Right atrium auricular region (tissue), 2 donors: ENCODE measurements at regions not wholly inside any gene's neighbourhood (a gene's known extent, or its start where the extent isn't known, plus 50 kb on each side); places are given as distances from the start of the nearest gene placed in this dataset.

ENCODE experiments used
- DNase-seq: peaks from one replicate; pipeline ENCODE4 v3.0.0-alpha.2; 2019; ENCODE audit warnings: low spot score
- H3K27ac ChIP-seq, 2 donors: fragments of 200-600 bp; sonication (generic); 1 replicate in 1 of 2; 2 replicates in 1 of 2; pipeline ENCODE4 v1.5.1; 2016 to 2019
- H3K27me3 ChIP-seq, 2 donors: fragments of 200-600 bp; sonication (generic); one replicate each; pipeline versions ENCODE4 v1.5.1 to v1.6.0; 2017 to 2019
- H3K36me3 ChIP-seq: fragments of 200-600 bp; sonication (generic); one replicate; pipeline ENCODE4 v1.5.1; 2016
- H3K4me1 ChIP-seq, 2 donors: fragments of 200-600 bp; sonication (generic); one replicate each; pipeline versions ENCODE4 v1.5.1 to v1.6.0; 2017 to 2019
- H3K4me3 ChIP-seq, 2 donors: fragments of 200-600 bp; sonication (generic); 1 replicate in 1 of 2; 2 replicates in 1 of 2; pipeline ENCODE4 v1.5.1; 2017 to 2019; ENCODE audit warnings: mild to moderate bottlenecking in 1 of 2, moderate library complexity in 1 of 2
- H3K9me3 ChIP-seq, 2 donors: fragments of 200-600 bp; sonication (generic); one replicate each; pipeline ENCODE4 v1.5.1; 2019
- TF ChIP-seq, protein P1 (sequence below), 2 donors: fragments of 200-600 bp; sonication (generic); IDR thresholded peaks; one replicate each; pipeline ENCODE4 v1.5.1; 2019; ENCODE audit warnings: antibody characterized with exemption in 2 of 2

DNA sequence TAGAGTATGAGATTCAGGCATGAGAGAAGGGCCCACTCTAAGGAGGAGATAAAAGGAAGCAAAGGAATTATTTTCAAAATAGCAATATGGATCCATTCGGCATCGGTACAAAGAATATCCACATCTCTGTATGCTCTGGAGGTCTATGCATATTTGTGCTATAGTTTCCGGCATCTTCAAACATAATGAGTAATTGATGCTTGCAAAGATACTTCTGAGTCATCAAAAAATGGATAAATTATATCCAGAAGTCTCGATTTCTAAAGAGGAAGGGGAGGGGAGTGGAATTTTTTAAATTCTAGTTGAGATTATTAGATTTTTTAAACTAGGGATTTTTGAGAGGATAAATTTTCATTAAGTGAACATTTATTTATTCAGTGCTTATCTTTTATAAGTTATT is 72.9 kb upstream of the KIAA1217 start:
- Histone ChIP-seq H3K9me3 (peaks cover 0 to 10% of the 10 kb centered on the region in 2 donors), H3K4me1 (no peaks in the 10 kb centered on the region), H3K27ac (no peak overlapping the region), H3K27me3 (no peaks in the 10 kb centered on the region), H3K36me3 (no peaks in the 10 kb centered on the region), H3K4me3 (no peak overlapping the region)
- DNase-seq = no peak
- TF ChIP-seq, protein P1, sequence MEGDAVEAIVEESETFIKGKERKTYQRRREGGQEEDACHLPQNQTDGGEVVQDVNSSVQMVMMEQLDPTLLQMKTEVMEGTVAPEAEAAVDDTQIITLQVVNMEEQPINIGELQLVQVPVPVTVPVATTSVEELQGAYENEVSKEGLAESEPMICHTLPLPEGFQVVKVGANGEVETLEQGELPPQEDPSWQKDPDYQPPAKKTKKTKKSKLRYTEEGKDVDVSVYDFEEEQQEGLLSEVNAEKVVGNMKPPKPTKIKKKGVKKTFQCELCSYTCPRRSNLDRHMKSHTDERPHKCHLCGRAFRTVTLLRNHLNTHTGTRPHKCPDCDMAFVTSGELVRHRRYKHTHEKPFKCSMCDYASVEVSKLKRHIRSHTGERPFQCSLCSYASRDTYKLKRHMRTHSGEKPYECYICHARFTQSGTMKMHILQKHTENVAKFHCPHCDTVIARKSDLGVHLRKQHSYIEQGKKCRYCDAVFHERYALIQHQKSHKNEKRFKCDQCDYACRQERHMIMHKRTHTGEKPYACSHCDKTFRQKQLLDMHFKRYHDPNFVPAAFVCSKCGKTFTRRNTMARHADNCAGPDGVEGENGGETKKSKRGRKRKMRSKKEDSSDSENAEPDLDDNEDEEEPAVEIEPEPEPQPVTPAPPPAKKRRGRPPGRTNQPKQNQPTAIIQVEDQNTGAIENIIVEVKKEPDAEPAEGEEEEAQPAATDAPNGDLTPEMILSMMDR (IDR thresholded peaks at IDR 0.05) = no peak

DNA sequence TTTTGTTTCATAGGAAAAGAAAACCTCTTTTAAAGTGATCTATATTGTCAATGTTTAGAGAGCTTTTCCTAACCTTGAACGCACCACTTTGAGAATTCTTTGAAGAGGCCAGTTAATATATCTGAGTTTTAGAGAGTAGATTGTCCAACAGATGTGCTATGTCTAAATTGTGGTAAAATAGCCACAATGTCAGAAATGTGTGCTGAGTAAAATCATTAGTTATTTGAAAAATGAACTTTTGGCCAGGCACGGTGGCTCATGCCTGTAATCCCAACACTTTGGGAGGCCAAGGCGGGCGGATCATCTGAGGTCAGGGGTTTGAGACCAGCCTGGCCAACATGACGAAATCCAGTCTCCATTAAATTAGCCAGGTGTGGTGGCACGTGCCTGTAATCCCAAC is 61.6 kb upstream of the KIAA1217 start:
- no peak for DNase-seq
- no peaks in the 10 kb centered on the region for H3K27me3 ChIP-seq
- no peak overlapping the region for H3K4me3 ChIP-seq
- no peaks in the 10 kb centered on the region for H3K9me3 ChIP-seq
- no peak overlapping the region for H3K27ac ChIP-seq
- H3K4me1 ChIP-seq = no peaks in the 10 kb centered on the region
- H3K36me3 ChIP-seq = no peaks in the 10 kb centered on the region
- TF ChIP-seq, protein P1 (IDR thresholded peaks at IDR 0.05) = no peak

DNA sequence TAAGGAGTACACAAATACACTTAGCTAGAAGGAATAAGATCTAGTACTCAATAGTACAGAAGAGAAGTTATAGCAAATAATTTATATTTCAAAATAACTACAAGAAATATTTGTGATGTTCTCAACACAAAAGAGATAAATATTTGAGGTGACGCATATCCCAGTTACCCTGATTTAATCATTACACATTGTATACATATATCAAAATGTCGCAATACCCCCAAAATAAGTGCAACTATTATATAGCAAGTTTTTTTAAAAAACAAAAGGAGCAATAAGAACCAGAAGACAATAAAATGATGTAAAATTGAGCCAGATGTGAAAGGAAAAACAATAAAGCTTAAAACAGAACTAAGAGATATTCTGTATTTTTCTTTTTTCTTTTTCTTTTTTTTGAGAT is 59.3 kb upstream of the KIAA1217 start:
- Histone ChIP-seq H3K9me3 (no peaks in the 10 kb centered on the region), H3K4me1 (no peaks in the 10 kb centered on the region), H3K27me3 (no peaks in the 10 kb centered on the region), H3K4me3 (no peak overlapping the region), H3K27ac (no peak overlapping the region), H3K36me3 (no peaks in the 10 kb centered on the region)
- TF ChIP-seq, protein P1 (IDR thresholded peaks at IDR 0.05) = no peak
- DNase-seq = no peak

DNA sequence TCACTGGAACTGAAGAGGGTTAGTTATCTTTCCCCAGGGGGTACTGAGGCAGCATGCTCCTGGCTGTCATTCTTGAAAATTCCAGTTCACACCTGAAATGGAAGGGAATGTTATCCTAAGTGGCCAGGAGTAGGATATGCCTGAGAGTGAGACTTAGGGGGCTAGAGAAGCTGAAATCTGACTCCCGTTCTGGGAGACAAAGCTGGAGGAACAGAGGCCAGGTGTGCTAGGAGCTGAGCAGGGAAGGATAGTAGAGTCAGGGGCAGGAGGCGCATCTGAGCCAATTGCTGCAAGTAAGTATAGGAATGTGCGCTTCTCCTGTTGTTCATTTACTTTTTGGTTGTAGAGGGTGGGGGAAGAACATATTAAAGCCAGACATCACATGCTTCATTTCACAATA is 58.1 kb upstream of the KIAA1217 start:
- Histone ChIP-seq H3K9me3 (no peaks in the 10 kb centered on the region), H3K4me3 (no peak overlapping the region), H3K4me1 (no peaks in the 10 kb centered on the region), H3K27me3 (no peaks in the 10 kb centered on the region), H3K36me3 (no peaks in the 10 kb centered on the region), H3K27ac (no peak overlapping the region)
- TF ChIP-seq, protein P1 (IDR thresholded peaks at IDR 0.05) = no peak
- DNase-seq = no peak

DNA sequence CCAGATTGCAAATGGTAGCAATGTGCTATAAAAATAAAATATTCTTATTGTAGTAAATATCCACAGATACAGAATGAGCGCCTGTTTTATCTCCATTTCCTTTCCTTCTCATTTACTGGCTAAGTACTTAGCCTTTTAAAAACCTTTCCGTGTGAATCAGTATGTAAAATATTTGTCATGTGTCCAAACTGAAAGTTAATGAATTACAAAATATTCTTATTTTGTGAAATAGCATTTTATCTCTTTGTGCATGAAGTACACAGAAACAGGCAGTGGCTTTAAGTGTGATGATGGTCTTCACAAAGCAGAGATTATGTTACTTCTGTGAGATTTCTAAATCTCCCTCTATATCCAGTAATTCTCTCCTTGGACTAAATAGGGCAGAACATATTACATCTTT is 56.7 kb upstream of the KIAA1217 start:
- TF ChIP-seq, protein P1 (IDR thresholded peaks at IDR 0.05) = no peak
- Histone ChIP-seq H3K4me3 (no peak overlapping the region), H3K27ac (no peak overlapping the region), H3K9me3 (peaks cover 0 to 3% of the 10 kb centered on the region in 2 donors), H3K4me1 (no peaks in the 10 kb centered on the region), H3K36me3 (no peaks in the 10 kb centered on the region), H3K27me3 (no peaks in the 10 kb centered on the region)
- no peak for DNase-seq

DNA sequence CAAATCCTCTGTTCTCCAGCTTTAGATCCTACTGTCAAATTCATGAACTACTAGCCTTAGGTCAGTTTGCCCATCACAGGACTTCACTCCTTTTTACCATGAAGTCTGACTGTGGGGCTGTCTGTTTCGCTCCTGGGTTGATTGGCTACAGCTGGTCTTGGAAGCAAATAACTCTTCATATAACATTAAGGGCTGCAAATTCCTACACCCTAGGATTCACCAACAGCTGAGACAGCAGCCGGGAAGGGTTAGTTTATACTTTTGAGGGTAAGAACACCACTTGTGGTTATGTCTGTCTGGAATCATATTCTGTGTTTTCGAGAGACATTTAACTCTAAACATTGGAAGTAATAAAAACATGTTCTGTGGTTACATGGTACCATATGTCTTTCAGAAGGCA is 55.9 kb upstream of the KIAA1217 start:
- Histone ChIP-seq H3K4me3 (no peak overlapping the region), H3K27ac (no peak overlapping the region), H3K9me3 (peaks cover 0 to 8% of the 10 kb centered on the region in 2 donors), H3K27me3 (no peaks in the 10 kb centered on the region), H3K4me1 (no peaks in the 10 kb centered on the region), H3K36me3 (no peaks in the 10 kb centered on the region)
- TF ChIP-seq, protein P1 (IDR thresholded peaks at IDR 0.05) = no peak
- no peak for DNase-seq
